GM12872 (cell line): ENCODE measurements at regions not wholly inside any gene's neighbourhood (a gene's known extent, or its start where the extent isn't known, plus 50 kb on each side); places are given as distances from the start of the nearest gene placed in this dataset.

Experiments
- CTCF ChIP-seq: IDR thresholded peaks from 3 replicates; pipeline ENCODE4 v1.5.1; 2011; ENCODE audit warnings: low read depth, mild to moderate bottlenecking, low read length, moderate library complexity; ENCODE audit not compliant: insufficient read depth

DNA sequence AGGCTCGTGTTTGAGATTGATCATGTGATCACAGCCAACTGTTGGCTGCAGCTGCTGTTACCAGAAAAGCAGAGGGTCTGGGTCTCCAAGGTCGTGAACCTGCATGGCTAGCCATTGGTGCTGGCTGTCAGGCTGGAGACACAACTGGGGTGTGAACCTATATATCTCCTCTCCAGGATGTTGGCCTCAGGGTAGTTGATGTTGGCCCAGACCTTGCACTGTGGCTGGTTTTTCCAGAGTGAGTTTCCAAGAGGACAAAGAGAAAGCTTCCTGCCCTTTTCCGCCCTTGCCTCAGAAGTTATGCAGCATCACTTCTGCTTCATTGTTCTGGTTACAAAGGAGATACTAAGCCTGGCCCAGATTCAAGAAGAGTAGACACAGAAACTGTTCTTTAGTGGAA lies 607.8 kb upstream of the HS3ST1 start:
- no peak for TF ChIP-seq CTCF

DNA sequence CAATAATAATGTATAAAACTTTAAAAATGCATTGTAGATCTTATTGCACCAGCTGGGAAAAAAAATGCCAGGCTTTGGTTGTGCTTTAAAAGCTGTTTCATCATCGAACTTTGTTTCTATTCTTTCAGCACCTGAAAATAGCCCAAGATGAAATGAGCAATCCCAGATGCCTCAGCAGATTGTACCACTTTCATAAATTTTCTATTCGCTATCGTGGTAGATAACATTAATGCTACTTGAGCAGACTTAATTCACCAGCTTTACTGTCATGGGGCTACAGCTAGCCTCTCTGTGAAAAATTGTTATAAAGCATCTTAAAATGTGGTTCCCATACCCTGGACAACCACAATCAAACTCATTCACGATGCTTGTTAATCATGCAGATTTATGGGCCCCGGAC lies 599.6 kb upstream of the HS3ST1 start:
- TF ChIP-seq CTCF: no peak

- TF ChIP-seq CTCF: no peak
Measured at GRCh38 chr4:12022409-12022808, 593.7 kb upstream of the HS3ST1 start.

- no peak for TF ChIP-seq CTCF
Measured at GRCh38 chr4:12016729-12017128, 588.0 kb upstream of the HS3ST1 start.

DNA sequence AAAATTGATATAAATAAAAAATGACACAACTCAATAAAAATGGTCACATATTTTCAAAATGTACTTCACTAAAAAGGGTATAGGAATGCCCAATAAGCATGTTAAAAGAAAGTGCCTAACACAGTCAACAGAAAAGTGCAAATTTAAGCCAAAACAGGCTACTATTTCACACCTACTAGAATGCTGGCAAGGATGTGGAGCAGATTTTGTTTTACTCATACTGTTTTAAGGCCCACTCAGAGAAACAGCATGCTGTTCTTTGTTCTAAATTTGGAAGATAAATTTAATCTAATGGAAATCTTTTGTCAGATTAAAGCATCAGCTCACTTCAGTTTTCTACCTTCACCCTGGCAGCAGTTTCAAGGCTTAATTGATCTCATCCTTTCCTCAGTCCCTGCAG lies 576.8 kb upstream of the HS3ST1 start:
- no peak for TF ChIP-seq CTCF

- TF ChIP-seq CTCF: no peak
Measured at GRCh38 chr4:11976726-11977263, 548.1 kb upstream of the HS3ST1 start.

DNA sequence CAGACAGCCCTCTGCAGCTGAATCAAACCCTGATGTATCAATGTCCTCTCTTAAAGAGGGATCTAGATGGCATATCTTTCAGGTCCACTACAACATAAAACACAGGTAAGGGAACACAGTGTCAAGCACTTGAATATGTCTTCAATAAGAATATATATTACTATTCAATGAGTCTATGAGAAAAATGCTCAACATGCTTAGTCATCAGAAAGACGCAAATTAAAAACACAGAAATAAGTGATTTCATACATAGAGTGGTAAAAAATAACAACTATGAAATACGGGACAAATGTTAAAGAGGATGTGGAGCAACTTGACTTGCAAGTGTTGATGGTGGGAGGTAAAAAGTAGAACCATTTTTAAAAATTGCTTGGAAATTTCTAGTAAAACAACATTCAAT lies 544.6 kb upstream of the HS3ST1 start:
- no peak for TF ChIP-seq CTCF

- TF ChIP-seq CTCF: no peak
Measured at GRCh38 chr4:11970754-11971153, 542.1 kb upstream of the HS3ST1 start.
